ENCODE measurements at regions not wholly inside any gene's neighbourhood (a gene's known extent, or its start where the extent isn't known, plus 50 kb on each side); places are given as distances from the start of the nearest gene placed in this dataset.

DNA sequence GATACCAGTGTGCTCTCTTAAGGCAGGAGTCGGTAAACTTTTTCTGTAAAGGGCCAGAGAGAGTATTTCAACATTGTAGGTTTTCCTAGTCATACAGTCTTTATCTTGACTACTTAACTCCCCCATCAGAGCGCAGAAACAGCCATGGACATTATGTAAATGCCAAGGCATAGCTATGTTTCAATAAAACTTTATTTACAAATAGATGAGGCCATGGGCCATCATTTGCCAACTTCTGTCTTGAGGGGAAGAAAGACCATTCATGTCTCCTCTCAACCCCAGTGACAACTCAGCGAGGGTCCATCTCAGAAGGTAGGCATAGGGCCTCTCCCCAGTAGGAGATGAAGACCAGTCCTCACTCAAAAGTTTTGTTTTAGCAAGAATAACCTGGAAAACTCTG, 301.3 kb downstream of the FBXW7 start:
- TF ChIP-seq, protein P1, sequence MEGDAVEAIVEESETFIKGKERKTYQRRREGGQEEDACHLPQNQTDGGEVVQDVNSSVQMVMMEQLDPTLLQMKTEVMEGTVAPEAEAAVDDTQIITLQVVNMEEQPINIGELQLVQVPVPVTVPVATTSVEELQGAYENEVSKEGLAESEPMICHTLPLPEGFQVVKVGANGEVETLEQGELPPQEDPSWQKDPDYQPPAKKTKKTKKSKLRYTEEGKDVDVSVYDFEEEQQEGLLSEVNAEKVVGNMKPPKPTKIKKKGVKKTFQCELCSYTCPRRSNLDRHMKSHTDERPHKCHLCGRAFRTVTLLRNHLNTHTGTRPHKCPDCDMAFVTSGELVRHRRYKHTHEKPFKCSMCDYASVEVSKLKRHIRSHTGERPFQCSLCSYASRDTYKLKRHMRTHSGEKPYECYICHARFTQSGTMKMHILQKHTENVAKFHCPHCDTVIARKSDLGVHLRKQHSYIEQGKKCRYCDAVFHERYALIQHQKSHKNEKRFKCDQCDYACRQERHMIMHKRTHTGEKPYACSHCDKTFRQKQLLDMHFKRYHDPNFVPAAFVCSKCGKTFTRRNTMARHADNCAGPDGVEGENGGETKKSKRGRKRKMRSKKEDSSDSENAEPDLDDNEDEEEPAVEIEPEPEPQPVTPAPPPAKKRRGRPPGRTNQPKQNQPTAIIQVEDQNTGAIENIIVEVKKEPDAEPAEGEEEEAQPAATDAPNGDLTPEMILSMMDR (IDR thresholded peaks at IDR 0.05) = no peak
- TF ChIP-seq POLR2A (IDR thresholded peaks at IDR 0.05) = no peak
